ENCODE measurements at regions not wholly inside any gene's neighbourhood (a gene's known extent, or its start where the extent isn't known, plus 50 kb on each side); places are given as distances from the start of the nearest gene placed in this dataset.

GRCh38 chr6:43986177-43986825 lies 141.0 kb downstream of the MRPL14 start:
- no peak for DNase-seq (ENCODE audit: low spot score)
- CTCF ChIA-PET (ENCODE audit: low intra/inter-chr PET ratio, low total read pairs) = no interaction called here
- Histone ChIP-seq H3K27ac (ENCODE audit: extremely low read length, insufficient read depth, low read length) (no peak overlapping the region), H3K4me3 (replicated peaks in 1 of 3; ENCODE audit: insufficient read depth in 1 of 3, low read depth in 2 of 3, low read length in 3 of 3) (peak overlapping the region in 1 of 3 experiments; percentile 20; a peak in 1 of 6 replicates), H2AFZ (ENCODE audit: low read length) (no peak overlapping the region), H3K4me1 (ENCODE audit: insufficient read depth, low read length) (peaks cover 92% of the 10 kb centered on the region), H3K9me3 (ENCODE audit: low read length) (no peaks in the 10 kb centered on the region), H3K79me2 (ENCODE audit: insufficient read depth, low read length) (no peaks in the 10 kb centered on the region), H3K36me3 (replicated peaks in 1 of 2; ENCODE audit: control insufficient read depth in 1 of 2, insufficient read depth in 2 of 2, low read length in 2 of 2) (no peaks in the 10 kb centered on the region), H3K27me3 (ENCODE audit: control insufficient read depth in 1 of 2, insufficient read depth in 2 of 2, low read length in 2 of 2) (peaks cover 21 to 73% of the 10 kb centered on the region in 2 experiments), H3K9ac (ENCODE audit: insufficient read depth, low read depth, low read length) (no peak overlapping the region), H3K4me2 (ENCODE audit: low read depth, low read length) (peak overlapping the region; percentile 24; the same call in 1 of the 2 replicates), H4K20me1 (ENCODE audit: insufficient read depth, low read length) (no peaks in the 10 kb centered on the region)
- TF ChIP-seq ZNF652 (CRISPR knock-in tag; IDR thresholded peaks at IDR 0.05; ENCODE audit: borderline replicate concordance, low read depth) = peak; percentile 49; the same call in 1 of the 2 replicates
- TF ChIP-seq TBP (CRISPR knock-in tag; IDR thresholded peaks at IDR 0.05) = no peak
- TF ChIP-seq ZNF501 (CRISPR knock-in tag; IDR thresholded peaks at IDR 0.05) = 0 out of 2 replicates have a peak, but pooled peaks have one; percentile 44
- 0 out of 2 replicates have a peak, but pooled peaks have one; percentile 37 for TF ChIP-seq ZNF253 (CRISPR knock-in tag; IDR thresholded peaks at IDR 0.05; ENCODE audit: borderline replicate concordance)
- TF ChIP-seq ZNF484 (CRISPR knock-in tag; IDR thresholded peaks at IDR 0.05; ENCODE audit: borderline replicate concordance, low read depth) = no peak
- TF ChIP-seq ATF7 (IDR thresholded peaks at IDR 0.05) = no peak
- no peak for TF ChIP-seq ATF7 (CRISPR knock-in tag; IDR thresholded peaks at IDR 0.05)
- TF ChIP-seq ZNF572 (CRISPR knock-in tag; IDR thresholded peaks at IDR 0.05) = 0 out of 2 replicates have a peak, but pooled peaks have one; percentile 35
- POLR2A ChIA-PET = no interaction called here
- BruUV-seq (replicated peaks) = no TSS peak
- in situ Hi-C loops (cut with HindIII; ENCODE audit: extremely low pct_ligation_motif_present, low pct_unique_long_range_greater_than_20kb) (no loop called here), intact Hi-C loops (cut with micrococcal nuclease; ENCODE audit: unreplicated experiment) (no loop called here)
- 50% methylated on average over 2 of the region's 7 CpGs for WGBS (ENCODE audit: low lambda C conversion rate)
- ATAC-seq = no peak
- FAIRE-seq = no peak

- H3K79me2 ChIP-seq (ENCODE audit: insufficient read depth, low read length) = no peaks in the 10 kb centered on the region
- H4K20me1 ChIP-seq (ENCODE audit: insufficient read depth, low read length) = no peaks in the 10 kb centered on the region
- H3K27ac ChIP-seq (ENCODE audit: extremely low read length, insufficient read depth, low read length) = no peak overlapping the region
- ATAC-seq = 0 out of 3 replicates have a peak, but pooled peaks have one; percentile 2
- CTCF ChIA-PET (ENCODE audit: low intra/inter-chr PET ratio, low total read pairs) = no interaction called here
- no peaks in the 10 kb centered on the region for H3K36me3 ChIP-seq (replicated peaks in 1 of 2; ENCODE audit: control insufficient read depth in 1 of 2, insufficient read depth in 2 of 2, low read length in 2 of 2)
- DNase-seq (ENCODE audit: low spot score) = peak; percentile 59
- in situ Hi-C loops (cut with HindIII; ENCODE audit: extremely low pct_ligation_motif_present, low pct_unique_long_range_greater_than_20kb) (no loop called here), intact Hi-C loops (cut with micrococcal nuclease; ENCODE audit: unreplicated experiment) (no loop called here)
- peak overlapping the region in 2 of 3 experiments; percentile 2 to 47; a peak in 3 of 6 replicates for H3K4me3 ChIP-seq (replicated peaks in 1 of 3; ENCODE audit: insufficient read depth in 1 of 3, low read depth in 2 of 3, low read length in 3 of 3)
- WGBS (ENCODE audit: low lambda C conversion rate) = 6% methylated on average over 2 of the region's 2 CpGs
- peaks cover 87% of the 10 kb centered on the region for H3K4me1 ChIP-seq (ENCODE audit: insufficient read depth, low read length)
- no peaks in the 10 kb centered on the region for H3K9me3 ChIP-seq (ENCODE audit: low read length)
- H3K4me2 ChIP-seq (ENCODE audit: low read depth, low read length) = peak overlapping the region; percentile 60
- BruUV-seq (replicated peaks) = no TSS peak
- no peak overlapping the region for H3K9ac ChIP-seq (ENCODE audit: insufficient read depth, low read depth, low read length)
- H3K27me3 ChIP-seq (ENCODE audit: control insufficient read depth in 1 of 2, insufficient read depth in 2 of 2, low read length in 2 of 2) = peaks cover 21 to 82% of the 10 kb centered on the region in 2 experiments
- POLR2A ChIA-PET = no interaction called here
- no peak for FAIRE-seq
- no peak overlapping the region for H2AFZ ChIP-seq (ENCODE audit: low read length)
- TF ChIP-seq HBP1 (CRISPR knock-in tag; IDR thresholded peaks at IDR 0.05; ENCODE audit: low read depth) = 0 out of 2 replicates have a peak, but pooled peaks have one; percentile 2
- TF ChIP-seq SIN3A (IDR thresholded peaks at IDR 0.05; ENCODE audit: borderline replicate concordance, low read depth, low read length) = 0 out of 2 replicates have a peak, but pooled peaks have one; percentile 59
- peak; percentile 24; the same call in 1 of the 2 replicates for TF ChIP-seq ZNF263 (CRISPR knock-in tag; IDR thresholded peaks at IDR 0.05)
- peak; percentile 62; the same call in 1 of the 2 replicates for TF ChIP-seq SOX13 (IDR thresholded peaks at IDR 0.05)
- peak in 1 of 2 experiments; percentile 96; a peak in 2 of 4 replicates for TF ChIP-seq SOX13 (CRISPR knock-in tag; conservative IDR thresholded peaks at IDR 0.05 in 1 of 2, IDR thresholded peaks at IDR 0.05 in 1 of 2)
These were observed 141.9 kb downstream of the MRPL14 start for GRCh38 chr6:43985329-43985728.
